ENCODE measurements at regions not wholly inside any gene's neighbourhood (a gene's known extent, or its start where the extent isn't known, plus 50 kb on each side); places are given as distances from the start of the nearest gene placed in this dataset.

DNA sequence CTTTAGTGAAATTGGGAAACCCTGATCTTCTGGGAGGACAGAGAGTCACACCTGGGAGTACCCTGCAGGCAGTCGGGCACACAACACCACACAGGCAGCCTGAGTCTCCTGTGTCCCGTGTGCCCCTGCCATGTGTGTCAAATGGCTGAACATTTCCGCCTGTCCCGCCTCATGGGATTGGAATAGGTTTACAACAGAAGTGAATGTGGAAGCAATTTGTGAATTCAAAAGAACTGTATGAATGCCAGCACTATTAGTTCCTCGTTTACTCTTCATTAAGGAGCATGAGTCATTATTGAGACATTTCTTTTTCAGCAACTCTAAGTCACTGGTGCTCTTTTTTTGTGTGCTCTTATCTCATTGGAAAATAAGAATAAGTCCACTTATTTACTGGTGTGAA, 226.5 kb downstream of the PMP22 start:
- no peak for DNase-seq

GRCh38 chr17:15036238-15036637, 228.9 kb downstream of the PMP22 start:
- DNase-seq = no peak

GRCh38 chr17:15031975-15032374, 233.2 kb downstream of the PMP22 start:
- DNase-seq = no peak

GRCh38 chr17:15029469-15029868, 235.7 kb downstream of the PMP22 start:
- DNase-seq = no peak

DNA sequence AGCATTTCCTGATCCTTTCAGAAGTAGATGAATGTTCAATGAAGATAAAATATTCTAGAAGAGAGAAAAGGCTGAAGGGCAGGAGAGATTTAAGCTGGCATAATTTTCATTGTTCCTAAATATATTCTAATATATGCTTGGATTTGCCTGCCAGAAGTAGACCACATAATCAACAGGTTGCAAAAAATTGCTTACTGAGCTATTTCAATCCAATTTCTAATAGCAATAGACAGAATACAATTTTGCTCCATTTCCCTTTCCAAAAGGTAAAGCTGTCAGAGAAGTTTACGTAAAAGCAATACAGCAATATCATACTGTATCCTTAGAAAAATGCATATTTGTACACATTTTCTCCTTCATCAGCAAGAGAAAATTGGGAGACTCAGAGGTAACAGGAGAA, 237.3 kb downstream of the PMP22 start:
- DNase-seq = no peak

DNA sequence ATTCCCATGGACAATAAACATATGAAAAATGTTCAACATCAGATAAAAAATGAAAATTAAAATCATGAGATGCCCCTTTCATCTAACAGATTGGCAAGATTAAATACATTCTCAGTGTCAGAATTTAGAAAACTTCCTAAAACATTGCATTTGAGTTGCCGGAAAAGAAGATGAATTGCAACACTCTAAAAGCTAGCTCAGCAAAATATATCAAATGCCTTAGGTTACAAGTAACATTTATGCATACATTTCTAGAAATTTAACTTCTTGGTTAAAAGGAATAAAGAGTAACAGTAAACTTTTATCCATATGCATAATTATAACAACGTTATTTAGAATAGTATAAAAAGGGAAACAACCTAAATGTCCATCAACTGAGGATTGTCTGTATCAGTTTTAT, 239.0 kb downstream of the PMP22 start:
- DNase-seq = no peak

GRCh38 chr17:15023589-15024336, 241.4 kb downstream of the PMP22 start:
- no peak for DNase-seq

- DNase-seq = no peak
These were observed 246.0 kb downstream of the PMP22 start for GRCh38 chr17:15019158-15019557.

- no peak for DNase-seq
These were observed 252.7 kb downstream of the PMP22 start for GRCh38 chr17:15012351-15012980.

GRCh38 chr17:15009087-15009486, 256.0 kb downstream of the PMP22 start:
- DNase-seq = no peak

DNA sequence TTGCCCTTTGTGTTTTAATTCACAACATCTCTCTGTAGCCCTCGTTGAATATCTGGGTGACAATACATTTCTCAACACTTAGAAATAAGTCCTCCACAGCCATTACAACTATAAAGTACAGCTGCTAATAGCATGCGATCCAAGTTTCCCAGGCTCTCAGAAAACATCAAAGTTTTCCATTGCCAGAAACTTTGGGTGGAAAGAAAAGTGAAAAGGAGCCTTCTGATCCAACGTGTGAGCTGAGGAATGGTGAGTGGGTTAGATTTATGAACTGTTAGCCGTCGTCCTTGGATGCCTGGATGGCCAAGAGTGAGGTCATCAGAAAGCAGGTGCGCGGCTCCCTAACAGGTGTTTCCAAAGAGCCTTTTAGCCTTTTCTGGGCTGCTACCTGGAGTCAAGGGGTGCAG, 258.0 kb downstream of the PMP22 start:
- no peak for DNase-seq

GRCh38 chr17:15006421-15007128, 258.6 kb downstream of the PMP22 start:
- DNase-seq = no peak

GRCh38 chr17:15000661-15001060, 264.5 kb downstream of the PMP22 start:
- DNase-seq = no peak

GRCh38 chr17:14997290-14997689, 267.8 kb downstream of the PMP22 start:
- DNase-seq = no peak

- DNase-seq = no peak
These were observed 279.0 kb downstream of the PMP22 start for GRCh38 chr17:14986127-14986526.

DNA sequence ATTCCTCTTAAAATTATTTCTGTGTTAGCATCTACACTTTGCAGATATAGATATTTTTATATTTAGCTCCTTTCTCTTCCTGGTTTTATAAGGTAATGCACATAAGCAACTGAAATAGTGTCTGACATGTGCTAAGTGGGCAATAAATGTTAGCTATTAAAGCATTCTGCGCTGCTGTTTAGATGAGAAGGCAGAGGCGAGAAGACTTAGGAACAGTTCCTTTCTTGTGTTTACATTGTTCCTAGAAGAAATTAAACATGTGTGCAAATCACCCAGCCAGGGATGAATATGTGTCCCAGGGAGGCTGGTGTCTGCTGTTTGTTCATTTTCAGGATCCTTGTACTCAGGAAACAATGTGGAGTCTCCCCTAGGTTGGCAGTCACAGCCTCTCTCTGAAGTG, 292.3 kb downstream of the PMP22 start:
- DNase-seq = no peak

GRCh38 chr17:14971054-14971453, 294.1 kb downstream of the PMP22 start:
- DNase-seq = no peak

GRCh38 chr17:14959106-14959648, 305.9 kb downstream of the PMP22 start:
- DNase-seq = no peak

DNA sequence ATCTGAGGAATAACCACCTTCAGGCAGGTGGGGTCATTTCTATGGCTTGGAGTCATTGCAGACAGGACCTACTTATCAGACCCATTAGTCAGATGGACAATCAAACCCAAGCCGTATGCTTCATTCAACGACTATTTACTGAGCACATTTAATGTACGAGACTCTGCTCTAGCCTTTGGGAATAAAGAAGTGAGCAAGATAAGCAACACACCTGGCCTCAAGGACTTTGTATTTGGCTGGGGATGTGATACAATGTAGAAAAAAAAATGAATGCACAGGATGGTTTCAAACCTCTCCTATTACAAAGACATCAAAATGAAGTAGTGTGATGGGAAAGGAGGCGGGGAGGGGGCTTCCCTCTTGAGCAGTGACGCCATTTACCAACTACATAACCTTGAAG, 311.7 kb downstream of the PMP22 start:
- no peak for DNase-seq

DNA sequence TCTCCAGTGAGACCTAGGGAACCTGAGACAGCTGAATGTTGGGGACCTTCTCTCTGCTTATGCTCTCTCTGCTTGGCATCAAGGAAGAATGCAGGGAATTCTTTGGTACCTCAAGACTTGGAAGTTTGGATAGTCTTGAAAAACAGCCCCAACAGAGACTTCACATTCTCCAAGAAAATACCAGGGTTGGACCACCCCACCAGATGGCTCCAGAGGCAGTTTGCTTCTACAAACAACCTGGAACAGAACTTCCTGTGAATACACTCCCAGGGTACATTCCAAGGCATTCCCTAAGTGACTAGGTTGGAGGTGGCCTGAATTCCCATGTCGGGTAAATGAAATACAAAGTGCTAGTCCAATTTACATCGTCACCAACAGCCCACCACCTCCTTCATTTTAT, 314.4 kb downstream of the PMP22 start:
- DNase-seq = no peak

- no peak for DNase-seq
These were observed 314.9 kb downstream of the PMP22 start for GRCh38 chr17:14950216-14950615.

DNA sequence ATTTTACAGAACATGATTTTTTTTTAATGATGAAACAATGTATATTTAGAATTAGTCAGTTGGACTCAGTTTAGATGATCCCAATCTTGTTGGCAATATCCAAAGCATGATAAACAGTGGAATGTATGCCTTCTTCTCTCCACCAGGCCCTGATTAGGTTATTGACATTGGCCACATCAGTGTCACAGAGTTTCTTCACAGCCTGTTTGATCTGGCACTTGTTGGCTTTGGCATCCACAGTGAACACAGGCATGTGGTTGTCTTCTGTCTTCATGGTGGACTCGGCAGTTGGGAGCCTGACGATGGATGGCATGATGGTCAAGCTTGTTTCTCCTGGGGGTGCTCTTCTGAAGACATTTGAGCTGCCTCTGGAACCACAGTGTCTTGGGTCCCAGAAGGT, 317.5 kb downstream of the PMP22 start:
- DNase-seq = no peak

DNA sequence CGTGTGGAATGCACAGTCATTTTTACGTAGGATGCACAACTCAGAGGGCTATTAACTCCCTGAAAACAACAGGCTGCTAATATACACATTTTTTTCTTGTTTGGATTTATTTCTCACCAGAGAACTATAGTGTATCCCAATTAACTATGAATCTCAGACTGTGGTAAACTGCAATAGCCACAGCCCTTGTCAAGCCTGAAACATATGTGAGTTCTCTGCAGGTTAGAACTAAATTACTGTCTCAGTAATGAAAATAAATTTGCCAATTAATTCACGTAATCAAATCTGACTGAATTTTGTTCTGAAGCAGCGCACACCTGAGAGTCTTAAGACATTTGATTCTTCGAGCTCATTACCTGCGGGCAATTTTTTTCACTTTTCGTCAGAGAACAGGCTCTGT, 318.6 kb downstream of the PMP22 start:
- DNase-seq = no peak

Measured in NCI-H1105 treated with DMSO at 0.1 percent for 48 hours (cell line).